ENCODE measurements at regions not wholly inside any gene's neighbourhood (a gene's known extent, or its start where the extent isn't known, plus 50 kb on each side); places are given as distances from the start of the nearest gene placed in this dataset.

GRCh38 chr1:38529946-38530345 lies 329.6 kb downstream of the RRAGC start:
- Histone ChIP-seq H3K27ac (ENCODE audit: low read depth, low read length, poor library complexity, severe bottlenecking) (no peak overlapping the region), H3K4me1 (ENCODE audit: insufficient read depth, low read length, poor library complexity, severe bottlenecking) (no peaks in the 10 kb centered on the region), H4K20me1 (ENCODE audit: insufficient read depth, low read length) (no peaks in the 10 kb centered on the region), H3K4me3 (ENCODE audit: low read depth, low read length, poor library complexity, severe bottlenecking) (no peak overlapping the region), H3K36me3 (ENCODE audit: insufficient read depth, low read length) (no peaks in the 10 kb centered on the region), H2AFZ (ENCODE audit: low read length) (no peak overlapping the region), H3K9me2 (ENCODE audit: insufficient read depth, low read length) (no peaks in the 10 kb centered on the region), H3K4me2 (ENCODE audit: low read length) (no peak overlapping the region), H3K9me3 (ENCODE audit: low read length) (no peaks in the 10 kb centered on the region), H3K79me2 (ENCODE audit: insufficient read depth, low read depth, low read length) (no peaks in the 10 kb centered on the region)
- DNase-seq (ENCODE audit: low spot score): no peak
- ChIA-PET POLR2A (no interaction called here), CTCF (ENCODE audit: unreplicated experiment) (no interaction called here)
- TF ChIP-seq EZH2phosphoT487 (IDR thresholded peaks at IDR 0.05; ENCODE audit: borderline replicate concordance, low read depth, low read length) (no peak), CTCF (conservative IDR thresholded peaks at IDR 0.05; ENCODE audit: low read length) (no peak)
- intact Hi-C loops (cut with micrococcal nuclease; ENCODE audit: unreplicated experiment): no loop called here
- BruUV-seq (replicated peaks): no TSS peak

- no peak for TF ChIP-seq EZH2phosphoT487 (IDR thresholded peaks at IDR 0.05; ENCODE audit: borderline replicate concordance, low read depth, low read length)
- no peak for TF ChIP-seq CTCF (conservative IDR thresholded peaks at IDR 0.05; ENCODE audit: low read length)
- H3K36me3 ChIP-seq (ENCODE audit: insufficient read depth, low read length): no peaks in the 10 kb centered on the region
- intact Hi-C loops (cut with micrococcal nuclease; ENCODE audit: unreplicated experiment): no loop called here
- DNase-seq (ENCODE audit: low spot score): no peak
- H3K4me2 ChIP-seq (ENCODE audit: low read length): no peak overlapping the region
- no peaks in the 10 kb centered on the region for H4K20me1 ChIP-seq (ENCODE audit: insufficient read depth, low read length)
- no peak overlapping the region for H2AFZ ChIP-seq (ENCODE audit: low read length)
- H3K4me3 ChIP-seq (ENCODE audit: low read depth, low read length, poor library complexity, severe bottlenecking): no peak overlapping the region
- H3K79me2 ChIP-seq (ENCODE audit: insufficient read depth, low read depth, low read length): no peaks in the 10 kb centered on the region
- H3K4me1 ChIP-seq (ENCODE audit: insufficient read depth, low read length, poor library complexity, severe bottlenecking): no peaks in the 10 kb centered on the region
- H3K27ac ChIP-seq (ENCODE audit: low read depth, low read length, poor library complexity, severe bottlenecking): no peak overlapping the region
- no peaks in the 10 kb centered on the region for H3K9me2 ChIP-seq (ENCODE audit: insufficient read depth, low read length)
- H3K9me3 ChIP-seq (ENCODE audit: low read length): no peaks in the 10 kb centered on the region
- ChIA-PET POLR2A (no interaction called here), CTCF (ENCODE audit: unreplicated experiment) (no interaction called here)
- BruUV-seq (replicated peaks): no TSS peak
Measured at GRCh38 chr1:38529391-38529790, 330.2 kb downstream of the RRAGC start.

- POLR2A ChIA-PET: no interaction called here
Measured at GRCh38 chr1:38528623-38529022, 330.9 kb downstream of the RRAGC start.

More at GRCh38 chr1:38528623-38529022, 330.9 kb downstream of the RRAGC start:
- Histone ChIP-seq H3K27ac (ENCODE audit: low read depth, low read length, poor library complexity, severe bottlenecking) (no peak overlapping the region), H2AFZ (ENCODE audit: low read length) (no peak overlapping the region), H3K79me2 (ENCODE audit: insufficient read depth, low read depth, low read length) (no peaks in the 10 kb centered on the region), H3K9me2 (ENCODE audit: insufficient read depth, low read length) (no peaks in the 10 kb centered on the region), H3K9me3 (ENCODE audit: low read length) (no peaks in the 10 kb centered on the region), H3K4me1 (ENCODE audit: insufficient read depth, low read length, poor library complexity, severe bottlenecking) (no peaks in the 10 kb centered on the region), H3K36me3 (ENCODE audit: insufficient read depth, low read length) (no peaks in the 10 kb centered on the region), H3K4me3 (ENCODE audit: low read depth, low read length, poor library complexity, severe bottlenecking) (no peak overlapping the region), H3K4me2 (ENCODE audit: low read length) (no peak overlapping the region), H4K20me1 (ENCODE audit: insufficient read depth, low read length) (no peaks in the 10 kb centered on the region)
- no TSS peak for BruUV-seq (replicated peaks)
- CTCF ChIA-PET (ENCODE audit: unreplicated experiment): no interaction called here
- intact Hi-C loops (cut with micrococcal nuclease; ENCODE audit: unreplicated experiment): no loop called here
- no peak for DNase-seq (ENCODE audit: low spot score)
- no peak for TF ChIP-seq EZH2phosphoT487 (IDR thresholded peaks at IDR 0.05; ENCODE audit: borderline replicate concordance, low read depth, low read length)
- no peak for TF ChIP-seq CTCF (conservative IDR thresholded peaks at IDR 0.05; ENCODE audit: low read length)
